ENCODE measurements at regions not wholly inside any gene's neighbourhood (a gene's known extent, or its start where the extent isn't known, plus 50 kb on each side); places are given as distances from the start of the nearest gene placed in this dataset.

DNA sequence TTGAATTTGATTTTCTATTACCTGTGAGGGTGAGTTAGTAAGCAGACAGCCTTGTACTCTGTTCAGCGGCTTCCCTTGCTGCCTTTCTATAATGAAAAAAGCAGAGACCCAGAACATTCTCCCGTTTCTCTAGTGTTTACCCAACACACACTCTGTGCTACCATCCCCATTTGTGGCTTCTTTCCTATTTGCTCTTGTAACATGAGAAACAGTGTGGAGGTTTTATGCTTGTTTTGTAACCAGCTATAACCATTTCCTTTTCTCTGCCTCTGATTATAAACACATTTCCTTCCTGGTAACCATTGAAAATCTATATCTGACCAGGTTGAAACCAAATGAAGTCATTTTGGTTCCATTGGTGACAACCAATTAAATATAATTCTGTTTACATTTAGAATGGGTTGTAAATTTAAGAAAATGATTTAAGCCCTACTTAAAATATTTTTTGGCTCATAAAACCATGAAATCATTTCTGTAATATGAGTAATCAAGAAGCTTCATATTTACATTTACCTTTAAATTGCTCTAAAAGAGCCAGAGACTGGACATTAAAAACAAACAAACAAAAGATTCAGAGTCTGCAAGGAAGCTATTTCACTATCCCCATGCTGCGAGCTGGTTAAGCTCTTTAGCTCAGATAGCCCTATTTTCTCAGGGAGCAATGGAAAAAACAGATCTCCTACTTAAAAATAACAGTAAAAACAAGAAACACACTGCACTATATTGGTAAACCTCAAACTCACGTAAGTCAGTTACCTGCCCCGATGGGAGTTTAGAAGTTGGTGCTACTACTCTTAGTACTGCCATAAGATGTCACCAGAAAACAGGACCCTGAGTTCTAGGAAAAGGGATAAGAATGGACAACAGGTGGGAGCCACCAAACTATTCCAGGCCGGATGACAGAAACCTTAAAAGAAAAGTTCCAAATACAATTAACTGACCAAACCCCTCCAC is 206.5 kb upstream of the EEA1 start:
- peak; percentile 16 for DNase-seq

DNA sequence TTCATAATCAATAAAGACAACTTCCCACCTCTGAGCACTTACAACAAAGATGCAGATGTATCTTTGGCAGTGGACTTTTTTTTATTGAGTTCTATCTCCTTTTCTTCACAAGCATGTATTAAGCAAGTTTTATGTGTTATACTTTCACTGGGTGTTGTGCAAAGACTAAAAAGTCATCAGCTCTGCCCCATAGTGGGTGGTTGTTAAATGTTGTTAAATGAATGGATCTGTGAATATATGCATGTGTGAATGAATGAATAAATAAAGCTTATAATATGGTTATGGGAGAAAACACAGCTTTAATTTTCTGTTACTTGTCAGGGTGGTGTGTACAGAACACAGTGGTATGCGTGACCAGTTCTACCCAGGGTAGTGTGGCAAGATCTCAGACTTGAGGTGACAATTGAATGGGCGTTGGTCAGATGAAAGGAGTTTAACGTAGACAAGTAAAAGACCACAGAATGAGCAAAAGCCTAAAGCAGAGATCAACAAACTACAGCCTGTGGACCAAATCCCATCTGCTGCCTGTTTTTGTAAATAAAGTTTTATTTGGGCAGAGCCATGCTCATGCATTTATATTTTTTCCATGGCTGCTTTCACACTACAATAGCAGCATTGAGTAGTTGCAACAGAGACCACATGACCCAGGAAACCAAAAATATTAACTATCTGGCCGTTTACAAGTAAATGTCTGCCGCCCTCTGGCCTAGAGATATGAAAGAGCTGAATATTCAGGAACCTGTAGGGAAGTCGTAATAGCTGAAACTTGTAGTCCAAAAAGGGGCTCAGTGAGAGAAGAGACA is 207.4 kb upstream of the EEA1 start:
- no peak for DNase-seq

DNA sequence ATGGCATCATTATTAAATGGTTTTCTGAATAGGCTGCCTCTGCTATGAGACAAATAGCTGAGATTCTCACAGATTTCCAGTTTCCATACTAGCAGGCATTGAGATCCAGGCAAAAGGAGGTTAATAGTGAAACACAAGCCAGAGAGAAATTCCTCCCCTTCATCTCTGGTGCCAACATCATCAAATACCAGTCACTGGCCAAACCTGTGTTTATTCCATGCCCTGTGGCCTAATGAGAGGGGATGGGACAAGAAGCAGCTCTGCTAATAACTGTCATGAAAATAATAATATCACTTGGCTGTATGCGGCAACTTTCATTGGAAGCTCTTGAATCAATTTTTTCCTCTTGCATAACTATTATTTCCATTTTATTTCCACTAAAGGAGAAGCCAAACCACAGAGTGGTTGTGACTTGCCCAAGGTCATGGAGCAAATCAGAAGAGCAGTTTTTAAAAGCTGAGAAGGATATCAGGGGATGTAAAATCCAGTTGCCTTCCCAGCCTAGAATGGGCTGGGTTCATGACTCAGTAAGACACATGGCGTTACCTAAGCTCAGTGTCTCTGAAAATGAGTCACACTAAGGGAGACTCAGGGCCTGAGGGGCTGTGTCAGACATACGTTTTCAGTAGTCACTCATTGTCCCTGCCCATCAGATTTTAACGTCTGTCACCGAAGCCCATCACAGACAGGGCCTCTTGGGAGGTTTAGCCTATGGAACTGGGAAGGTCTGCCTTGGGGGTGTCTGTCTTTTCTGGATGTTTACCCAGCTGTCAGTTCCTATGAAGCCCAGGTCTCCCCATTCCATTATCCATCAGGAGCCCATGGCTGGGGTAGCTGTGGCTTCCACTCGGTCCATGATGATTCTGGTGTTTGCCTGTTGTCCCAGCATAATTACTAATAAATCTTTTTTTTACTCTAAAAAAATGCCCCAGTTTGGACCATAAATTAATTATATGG is 208.8 kb upstream of the EEA1 start:
- DNase-seq = peak; percentile 5

DNA sequence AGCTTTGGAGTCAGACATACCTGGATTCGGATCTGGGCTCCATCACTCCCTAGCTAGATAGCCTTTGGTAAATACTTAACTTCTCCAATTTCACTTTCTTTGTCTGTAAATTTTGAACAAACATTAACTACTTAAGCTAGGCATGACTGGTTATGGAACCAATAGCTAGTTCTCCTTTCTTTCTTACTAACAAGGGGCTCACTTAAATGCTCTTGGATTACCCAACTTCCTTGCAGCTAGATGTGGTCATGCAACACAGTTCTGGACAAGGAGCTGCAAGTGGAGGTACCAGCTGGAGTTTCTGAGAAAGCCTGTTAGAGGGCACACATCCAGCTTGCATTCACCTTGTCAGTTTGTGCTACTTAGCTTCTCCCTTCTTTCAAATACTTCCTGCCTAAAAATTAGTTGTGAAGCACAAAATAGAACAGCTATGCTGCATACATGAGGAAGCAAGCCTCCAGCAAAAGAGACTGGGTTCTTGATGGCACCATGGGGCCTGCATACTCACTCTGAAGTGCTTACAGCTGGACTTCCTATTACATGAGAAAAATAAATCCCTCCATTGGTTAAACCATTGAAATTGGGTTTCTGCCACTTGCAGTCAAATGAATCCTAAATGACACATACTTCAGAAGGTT is 210.1 kb upstream of the EEA1 start:
- DNase-seq = no peak

DNA sequence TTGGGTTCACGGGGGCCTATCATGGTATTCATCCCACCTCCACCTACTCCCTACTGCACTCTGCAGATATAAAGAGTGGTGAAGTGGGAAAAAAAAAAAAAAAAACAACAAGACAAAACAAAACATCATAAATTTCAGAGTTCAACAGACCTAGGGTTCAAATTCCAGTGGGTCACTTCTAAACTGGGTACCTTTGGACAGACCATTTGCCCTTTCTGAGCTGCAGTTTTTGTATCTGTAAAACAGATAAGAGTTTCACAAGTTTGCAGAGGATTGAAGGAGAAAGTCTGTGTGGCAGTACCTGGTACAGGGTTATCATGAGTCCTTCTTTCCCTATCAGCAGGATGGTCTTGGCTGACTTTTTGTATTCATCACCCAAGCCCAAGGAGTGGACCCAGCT is 211.2 kb upstream of the EEA1 start:
- no peak for DNase-seq

DNA sequence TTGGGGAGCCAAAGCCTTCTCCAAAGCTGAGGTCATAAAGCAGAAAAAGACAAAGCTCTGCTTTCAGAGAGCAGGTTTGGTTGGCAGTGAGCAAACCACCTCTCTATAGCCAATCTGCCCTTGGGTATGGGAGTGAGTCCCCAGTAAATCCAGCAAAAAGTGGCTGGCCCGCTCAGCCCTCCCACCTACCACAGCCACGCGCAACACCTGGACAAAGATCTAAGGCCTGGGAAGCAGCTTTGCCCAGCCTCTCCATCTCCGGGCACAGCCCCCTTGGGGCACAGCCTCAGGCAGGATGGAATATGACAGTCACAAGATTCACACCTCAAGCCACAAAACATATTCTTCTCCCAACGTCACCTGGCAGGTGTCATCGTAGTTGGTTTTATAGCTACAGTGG is 211.7 kb upstream of the EEA1 start:
- DNase-seq = no peak

DNA sequence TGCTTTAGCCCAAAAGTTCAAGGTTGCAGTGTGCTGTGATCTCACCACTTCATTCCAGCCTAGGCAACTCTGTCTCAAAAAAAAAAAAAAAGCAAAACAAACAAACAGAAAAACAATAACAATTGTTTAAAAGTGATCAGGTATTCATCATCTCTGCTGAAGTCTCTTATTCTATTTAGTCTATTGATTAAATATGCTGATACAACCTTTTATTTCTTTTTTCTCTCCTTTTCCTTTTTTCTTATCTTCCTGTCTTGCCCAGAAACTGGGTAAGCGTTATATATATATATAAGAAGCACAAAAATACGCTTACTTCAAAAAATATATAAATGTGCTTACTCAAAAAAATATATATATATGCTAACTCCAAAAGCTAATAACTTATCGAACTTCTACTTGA is 213.8 kb upstream of the EEA1 start:
- DNase-seq = no peak

DNA sequence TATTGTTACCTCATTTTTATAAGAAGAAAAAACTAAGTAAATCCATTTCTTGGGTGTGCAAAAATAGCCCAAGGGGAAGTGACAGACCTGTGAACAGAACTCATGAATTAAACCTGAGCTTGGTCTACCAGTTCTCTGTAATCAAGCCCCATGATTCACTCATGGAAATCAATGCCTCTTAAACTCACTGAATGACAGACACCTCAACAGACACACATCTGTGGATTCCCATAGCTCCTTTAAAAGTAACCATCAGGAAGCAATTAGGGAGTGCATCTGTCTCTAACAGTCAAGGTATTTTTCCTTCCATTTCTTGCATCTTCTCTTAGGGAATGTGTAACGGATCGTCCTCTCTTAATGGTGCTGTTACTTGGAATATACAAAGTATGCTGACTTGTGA is 215.0 kb upstream of the EEA1 start:
- no peak for DNase-seq

DNA sequence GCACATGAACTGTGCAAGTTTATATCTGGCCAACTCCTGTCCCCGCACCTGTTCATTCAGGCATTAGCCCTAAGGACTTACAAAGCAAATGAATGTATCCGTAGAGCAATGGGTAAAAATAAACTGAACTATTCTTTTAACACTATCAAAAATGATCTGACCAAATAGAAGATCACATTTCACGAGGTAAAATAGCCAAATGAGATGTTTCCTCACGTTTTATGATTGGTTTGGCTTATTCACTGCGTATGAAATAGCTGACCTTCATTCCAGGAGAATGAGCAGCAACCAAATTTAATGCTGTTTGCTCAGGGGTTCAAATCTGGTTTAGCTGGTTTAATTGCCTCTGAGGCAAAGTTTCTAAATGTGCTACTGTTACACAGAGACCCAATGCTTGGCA is 216.0 kb upstream of the EEA1 start:
- no peak for DNase-seq

DNA sequence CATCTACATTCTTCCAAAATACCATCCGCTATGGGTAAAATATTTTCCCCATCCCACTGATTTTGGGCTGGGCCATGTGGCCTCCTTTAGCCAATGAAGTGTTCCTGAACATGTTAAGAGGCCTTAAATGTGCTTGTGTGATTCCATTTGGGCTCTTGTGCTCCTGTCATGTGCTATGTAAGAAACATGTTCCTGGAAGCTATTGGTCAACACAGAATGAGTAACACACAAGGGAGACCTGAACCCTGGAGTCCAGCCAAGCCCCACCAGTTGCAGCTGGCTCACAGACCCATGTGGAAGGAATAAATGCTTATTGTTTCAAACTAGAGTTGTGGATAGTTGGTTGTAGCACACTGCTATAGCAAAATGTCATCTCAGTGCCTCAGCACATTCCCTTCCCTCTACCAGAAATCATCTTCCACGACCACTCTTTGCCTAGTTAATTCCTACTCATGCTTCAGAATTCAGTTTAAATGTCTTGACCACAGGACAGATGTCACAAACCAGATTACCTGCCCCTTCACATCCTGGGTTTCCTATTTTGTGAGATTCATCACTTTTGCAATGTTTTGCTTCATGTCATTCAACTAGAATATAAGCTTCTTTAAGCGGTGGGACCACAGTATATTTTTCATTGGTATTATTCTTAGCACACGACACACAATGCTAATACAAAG is 217.3 kb upstream of the EEA1 start:
- no peak for DNase-seq

DNA sequence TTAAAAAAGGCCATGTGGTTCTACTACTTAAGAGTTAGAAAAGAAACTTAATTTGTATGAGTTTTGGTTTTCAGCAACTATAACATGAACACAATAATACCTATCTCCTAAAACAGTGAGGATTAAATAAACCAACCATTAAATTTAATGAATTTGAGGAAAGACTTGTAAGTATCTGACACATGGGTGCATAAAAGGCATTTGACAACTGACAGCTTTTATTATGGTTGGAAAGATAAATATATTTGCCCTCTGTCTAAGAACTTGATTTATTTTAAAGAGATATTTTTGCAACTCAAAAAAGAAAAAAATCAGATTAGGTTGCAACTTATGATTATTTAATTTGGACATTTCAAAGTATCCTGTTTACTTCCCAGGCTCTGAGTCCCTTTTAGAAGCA is 217.9 kb upstream of the EEA1 start:
- DNase-seq = no peak

DNA sequence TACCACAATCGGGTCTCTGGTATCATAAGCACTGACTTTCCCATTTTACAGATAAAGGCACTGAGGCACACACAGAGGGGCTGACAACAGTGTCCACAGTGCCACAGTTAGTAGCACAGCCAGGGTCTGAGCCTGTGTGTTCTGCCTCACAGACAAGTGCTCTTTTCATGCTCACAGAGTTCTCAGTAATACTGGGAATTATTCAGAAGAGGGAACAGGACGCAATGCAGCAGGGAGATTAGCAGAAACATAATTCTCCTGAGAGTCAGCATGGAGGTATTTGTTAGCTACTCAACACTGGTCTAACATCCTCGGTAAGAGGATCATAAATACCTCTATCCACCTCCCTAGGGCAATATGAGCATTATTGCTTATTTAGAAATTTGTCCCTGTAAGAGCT is 219.3 kb upstream of the EEA1 start:
- DNase-seq = no peak

DNA sequence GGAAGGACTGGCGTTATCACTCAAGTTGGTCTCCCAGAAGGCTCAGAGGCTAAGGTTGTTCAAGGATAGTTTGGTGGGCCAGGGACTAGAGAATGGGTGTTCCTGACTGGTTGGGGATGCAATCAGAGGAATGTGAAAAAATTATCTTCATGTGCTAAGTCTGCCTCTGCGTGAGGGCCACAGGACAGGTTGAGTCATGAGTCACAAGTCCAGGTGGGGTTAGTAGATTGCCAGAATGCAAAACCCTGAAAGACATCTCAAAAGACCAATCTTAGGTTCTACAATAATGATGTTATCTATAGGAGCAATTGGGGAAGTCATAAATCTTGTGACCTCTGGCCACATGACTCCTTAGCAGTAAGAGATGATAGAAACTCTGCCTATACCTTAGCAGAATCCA is 220.1 kb upstream of the EEA1 start:
- no peak for DNase-seq

DNA sequence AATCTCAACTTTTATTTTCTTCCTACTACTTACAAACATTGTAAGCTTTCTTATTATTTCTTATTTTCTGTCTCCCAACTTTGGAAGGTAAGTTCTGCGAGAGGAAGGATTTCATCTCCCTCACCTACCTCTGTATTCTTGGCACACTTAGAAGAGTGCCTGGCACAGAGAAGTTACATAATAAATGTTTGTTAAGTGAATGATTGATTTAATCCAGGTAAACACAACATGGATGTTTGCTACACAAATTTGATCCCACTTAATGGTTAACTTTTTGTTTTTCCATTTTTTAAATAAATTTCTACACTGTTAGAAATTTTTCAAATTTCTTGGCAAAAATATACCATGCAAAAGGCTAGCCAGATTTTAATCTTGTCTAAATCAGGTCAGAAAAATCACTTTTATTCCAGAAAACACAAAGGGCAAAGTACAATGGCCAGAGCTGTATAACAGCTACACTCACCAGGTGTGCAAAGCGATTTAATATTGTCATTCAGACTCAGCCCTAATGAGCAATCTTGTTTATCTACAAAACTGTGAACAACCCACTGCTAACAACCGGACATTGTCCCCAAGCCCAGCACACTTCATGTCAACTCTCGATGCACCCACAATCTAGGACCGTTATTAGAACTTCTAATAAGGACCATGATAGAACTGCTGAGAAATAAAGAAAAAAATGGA is 222.1 kb upstream of the EEA1 start:
- DNase-seq = no peak

DNA sequence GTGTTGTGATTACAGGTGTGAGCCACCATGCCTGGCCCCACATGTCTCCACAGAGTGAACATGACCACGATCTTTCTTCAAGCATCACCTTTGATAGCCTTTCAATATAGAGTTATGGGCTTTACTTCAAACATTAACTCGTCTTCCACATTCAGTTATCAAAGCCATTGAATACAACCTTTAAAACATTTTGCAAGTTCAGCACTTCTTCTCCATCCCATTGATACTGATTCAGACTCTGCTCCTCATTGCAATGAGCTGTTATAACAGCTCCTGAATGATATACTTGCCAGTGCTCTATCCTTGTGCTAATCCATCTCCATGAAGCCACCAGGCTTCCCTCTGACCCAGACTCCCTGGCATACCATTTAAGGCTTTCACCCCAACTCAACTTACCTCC is 223.5 kb upstream of the EEA1 start:
- DNase-seq = no peak

DNA sequence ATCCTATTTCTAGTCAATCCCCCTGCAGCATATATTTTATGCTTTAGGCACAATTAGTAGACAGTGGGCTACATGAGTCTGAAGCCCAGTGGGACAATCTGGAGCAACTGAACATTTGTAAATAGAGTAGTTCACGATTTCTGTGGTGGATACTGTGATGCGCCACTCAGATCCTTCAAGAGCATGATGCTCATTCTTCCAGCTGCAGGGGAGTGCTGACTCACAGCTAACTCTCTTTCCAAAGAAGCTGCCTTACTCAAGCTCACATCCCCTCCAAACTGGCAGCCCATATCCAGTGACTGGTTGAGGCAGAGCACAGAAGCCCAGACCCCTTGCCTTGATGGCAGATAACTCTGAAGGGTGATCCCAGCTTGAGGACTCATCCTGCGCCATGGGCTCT is 224.2 kb upstream of the EEA1 start:
- DNase-seq = no peak

DNA sequence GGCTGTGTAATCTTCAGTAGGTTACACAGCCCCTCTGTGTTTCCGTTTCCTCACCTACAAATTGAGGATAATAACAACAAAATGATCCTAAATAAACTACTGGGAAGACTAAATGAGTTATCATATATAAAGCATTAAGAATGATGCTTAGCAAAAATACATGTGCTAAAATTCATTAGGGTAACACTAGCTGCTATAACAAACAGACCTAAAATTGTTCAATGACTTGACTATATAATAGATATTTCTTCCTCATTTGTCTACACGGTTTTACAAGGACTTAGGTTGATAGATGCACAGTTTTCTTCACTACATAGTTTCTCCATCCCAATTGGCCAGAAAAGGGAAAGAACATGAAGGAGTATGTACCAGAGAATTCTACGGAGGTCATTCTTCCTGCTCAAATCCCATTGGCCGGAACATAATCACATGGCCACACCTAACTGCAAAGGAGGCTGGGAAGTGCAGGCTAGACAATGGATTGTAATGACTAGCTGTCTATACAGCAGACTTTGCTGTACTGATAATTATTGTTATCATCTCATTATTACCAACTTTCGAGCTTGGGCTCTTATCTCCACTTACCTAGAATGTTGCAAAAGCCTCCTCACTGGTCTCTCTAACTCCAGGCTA is 223.5 kb upstream of the NUDT4 start:
- no peak for DNase-seq

DNA sequence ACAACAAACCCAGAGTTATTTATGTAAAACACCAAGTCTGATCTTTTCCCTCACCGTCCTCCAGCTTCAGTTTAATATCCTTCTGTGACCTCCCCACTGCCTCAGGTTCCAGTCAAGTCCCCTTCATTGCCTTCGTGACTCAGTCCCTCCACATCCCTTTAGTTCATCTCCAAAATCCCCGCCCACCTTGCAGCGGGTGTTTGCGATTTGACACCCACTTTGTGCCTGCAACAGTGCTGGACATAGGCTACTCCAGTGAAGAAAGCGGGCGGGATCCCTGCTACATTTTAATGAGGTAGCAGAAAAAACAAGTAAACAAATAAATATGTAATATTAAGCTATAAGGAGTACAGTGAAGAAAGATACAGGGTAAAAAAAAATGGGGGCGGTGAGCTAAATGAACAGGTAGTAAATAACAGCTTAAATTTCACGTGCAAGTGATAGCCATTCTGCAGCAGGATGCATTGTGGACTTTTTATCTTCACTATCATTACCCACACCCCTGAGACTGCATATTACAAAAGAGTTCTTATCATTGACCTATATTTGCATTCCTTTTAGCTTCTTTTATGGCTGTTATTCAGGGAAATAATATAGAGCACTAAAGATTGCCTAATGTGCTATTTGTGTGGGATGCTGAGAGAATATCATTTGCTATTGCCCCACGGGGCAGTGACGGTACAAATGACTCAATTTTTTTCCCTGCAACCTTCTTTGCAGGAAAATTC is 222.8 kb upstream of the NUDT4 start:
- DNase-seq = no peak

DNA sequence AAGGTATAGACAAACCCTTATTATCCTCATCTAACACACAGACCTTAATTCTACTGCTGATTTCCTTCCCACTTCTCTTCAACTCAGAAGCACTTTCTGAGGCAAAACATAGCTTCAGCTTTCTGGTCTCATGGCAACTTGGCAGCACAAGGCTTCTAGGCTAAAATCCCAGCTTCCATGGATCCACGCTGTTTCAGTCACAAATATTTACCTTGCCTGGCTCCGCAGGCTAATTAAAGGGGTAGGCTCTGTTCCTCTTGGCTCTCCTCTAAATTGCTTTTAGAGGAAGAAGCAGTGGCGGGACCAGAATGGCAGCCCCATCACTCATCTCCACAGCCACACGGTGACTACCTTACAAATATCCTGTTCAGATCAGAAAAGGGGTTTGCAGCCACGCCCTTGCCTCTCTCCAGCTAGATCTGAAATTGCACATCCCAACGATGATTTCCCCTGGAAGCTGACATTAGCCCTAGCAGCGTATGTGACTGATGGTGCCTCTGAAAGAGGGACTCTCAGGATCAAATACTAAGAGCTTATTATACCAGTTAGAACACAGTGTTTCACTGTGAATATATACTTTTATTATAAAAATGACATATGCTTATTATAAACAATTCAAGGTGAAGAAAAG is 221.5 kb upstream of the NUDT4 start:
- DNase-seq = no peak

DNA sequence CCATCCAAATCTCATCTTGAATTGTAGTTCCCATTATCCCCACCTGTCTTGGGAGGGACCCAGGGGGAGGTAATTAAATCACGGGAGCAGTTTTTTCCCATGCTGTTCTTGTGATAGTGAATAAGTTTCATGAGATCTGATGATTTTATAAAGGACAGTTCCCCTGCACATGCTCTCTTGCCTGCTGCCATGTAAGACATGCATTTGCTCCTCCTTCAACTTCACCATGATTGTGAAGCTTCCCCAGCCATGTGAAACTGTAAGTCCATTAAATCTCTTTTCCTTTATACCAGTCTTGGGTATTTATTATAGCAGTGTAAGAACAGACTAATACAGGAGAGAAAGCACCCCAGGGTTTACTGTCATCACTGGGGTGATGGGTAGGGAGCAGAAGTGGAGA is 220.4 kb upstream of the NUDT4 start:
- DNase-seq = no peak
